IPS-18c (cell line): ENCODE measurements at regions not wholly inside any gene's neighbourhood (a gene's known extent, or its start where the extent isn't known, plus 50 kb on each side); places are given as distances from the start of the nearest gene placed in this dataset.

Experiments
- H3K4me3 ChIP-seq: 2 replicates; pipeline ENCODE4 v1.7.0; 2013; ENCODE audit warnings: low read depth, mild to moderate bottlenecking, low read length, moderate library complexity; ENCODE audit not compliant: insufficient read depth
- H3K9me3 ChIP-seq: one replicate; pipeline ENCODE4 v1.6.1; 2013; ENCODE audit warnings: mild to moderate bottlenecking, low read length, moderate library complexity; ENCODE audit not compliant: control insufficient read depth, insufficient read depth

DNA sequence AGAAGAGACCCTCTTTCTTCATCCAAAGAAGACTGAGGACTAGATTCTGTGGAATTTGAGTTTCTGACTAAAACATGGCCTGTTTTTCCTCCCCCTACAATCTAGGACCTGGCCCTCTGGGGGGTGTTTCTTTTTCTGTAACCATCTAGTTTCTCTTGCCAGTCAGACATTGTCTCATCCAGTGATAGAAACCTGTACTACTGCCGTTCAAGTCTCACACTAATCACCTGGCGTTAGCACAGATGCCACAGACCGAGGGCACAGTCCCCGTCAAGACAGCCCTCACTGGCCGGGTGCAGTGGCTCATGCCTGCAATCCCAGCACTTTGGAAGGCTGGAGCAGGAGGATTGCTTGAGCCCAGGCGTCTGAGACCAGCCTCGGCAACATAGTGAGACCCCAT lies 126.9 kb upstream of the NDUFV2 start:
- no peaks in the 10 kb centered on the region for H3K9me3 ChIP-seq

DNA sequence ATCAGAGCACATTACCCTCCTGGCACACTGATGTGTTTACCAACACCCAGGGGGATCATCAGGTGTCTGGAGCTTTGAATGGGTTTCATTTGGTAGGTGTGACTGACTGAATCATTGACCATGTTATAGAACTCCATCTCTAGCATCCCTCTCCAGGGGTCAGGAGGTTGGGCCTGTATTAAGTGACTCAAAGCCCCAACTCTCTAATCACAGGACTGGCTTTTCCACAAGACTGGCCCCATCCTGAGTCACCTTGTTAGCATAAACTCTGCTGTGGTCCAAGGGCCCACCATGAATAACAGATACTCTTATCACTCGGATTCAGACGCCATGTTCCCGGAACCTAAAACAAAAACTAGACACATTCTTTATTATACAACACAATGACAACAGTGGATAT lies 125.9 kb upstream of the NDUFV2 start:
- Histone ChIP-seq H3K4me3 (no peak overlapping the region), H3K9me3 (no peaks in the 10 kb centered on the region)

More for the DNA sequence above, 126.9 kb upstream of the NDUFV2 start:
- H3K4me3 ChIP-seq = no peak overlapping the region

DNA sequence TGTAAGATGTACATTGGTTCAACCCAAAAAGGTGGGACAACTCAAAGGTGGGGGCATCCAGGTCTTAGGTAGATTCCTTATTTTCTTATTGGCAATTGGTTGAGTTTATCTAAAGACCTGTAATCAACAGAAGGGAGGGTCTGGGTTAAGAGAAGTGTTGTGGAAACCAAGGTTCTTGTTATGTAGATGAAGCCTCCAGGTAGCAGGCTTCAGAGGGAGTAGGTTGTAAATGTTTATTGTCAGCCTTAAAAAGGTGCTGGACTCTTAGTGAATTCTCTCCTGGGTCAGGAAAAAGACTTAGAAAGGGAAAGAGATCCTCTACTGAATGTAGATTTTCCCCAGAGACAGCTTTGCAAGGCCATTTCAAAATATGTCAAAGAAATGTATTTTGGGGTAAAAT lies 125.3 kb upstream of the NDUFV2 start:
- Histone ChIP-seq H3K4me3 (no peak overlapping the region), H3K9me3 (no peaks in the 10 kb centered on the region)

DNA sequence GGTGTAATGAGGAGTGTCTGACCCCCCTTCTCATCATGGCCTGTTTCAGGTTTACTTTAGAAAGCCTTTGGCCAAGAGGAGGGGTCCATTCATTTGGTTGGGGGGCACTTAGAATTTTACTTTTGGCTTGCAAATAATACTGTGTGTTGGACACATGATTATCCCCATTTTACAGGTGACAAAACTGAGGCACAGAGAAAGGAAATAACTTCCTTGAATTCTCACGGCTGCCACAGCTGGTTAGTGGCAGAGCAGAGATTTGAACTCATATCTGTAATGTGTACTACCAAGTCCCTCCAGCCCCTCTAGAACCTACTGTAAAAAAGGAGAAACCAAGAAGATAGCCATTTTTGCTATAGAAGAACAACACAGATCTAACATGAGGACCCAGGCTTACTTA lies 124.8 kb upstream of the NDUFV2 start:
- Histone ChIP-seq H3K4me3 (no peak overlapping the region), H3K9me3 (no peaks in the 10 kb centered on the region)

DNA sequence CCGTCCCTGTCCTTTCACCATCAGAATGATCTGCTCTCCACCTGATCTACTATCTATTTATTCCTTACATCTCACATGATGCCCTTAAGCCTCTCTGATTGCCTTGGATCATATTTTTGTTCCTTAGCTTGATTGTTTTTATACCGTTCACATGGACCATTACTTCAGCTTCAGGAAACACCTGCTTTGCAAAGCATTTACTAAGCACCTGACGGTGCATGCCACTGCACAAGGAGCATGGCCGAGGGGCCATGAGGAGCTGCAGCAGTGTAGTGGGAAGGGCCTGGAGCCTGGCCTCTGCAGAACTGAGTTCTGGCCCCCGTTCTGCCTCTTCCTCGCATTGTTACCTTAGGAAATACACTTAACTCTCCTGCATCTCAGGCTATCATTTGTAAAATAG lies 124.1 kb upstream of the NDUFV2 start:
- Histone ChIP-seq H3K4me3 (no peak overlapping the region), H3K9me3 (no peaks in the 10 kb centered on the region)

DNA sequence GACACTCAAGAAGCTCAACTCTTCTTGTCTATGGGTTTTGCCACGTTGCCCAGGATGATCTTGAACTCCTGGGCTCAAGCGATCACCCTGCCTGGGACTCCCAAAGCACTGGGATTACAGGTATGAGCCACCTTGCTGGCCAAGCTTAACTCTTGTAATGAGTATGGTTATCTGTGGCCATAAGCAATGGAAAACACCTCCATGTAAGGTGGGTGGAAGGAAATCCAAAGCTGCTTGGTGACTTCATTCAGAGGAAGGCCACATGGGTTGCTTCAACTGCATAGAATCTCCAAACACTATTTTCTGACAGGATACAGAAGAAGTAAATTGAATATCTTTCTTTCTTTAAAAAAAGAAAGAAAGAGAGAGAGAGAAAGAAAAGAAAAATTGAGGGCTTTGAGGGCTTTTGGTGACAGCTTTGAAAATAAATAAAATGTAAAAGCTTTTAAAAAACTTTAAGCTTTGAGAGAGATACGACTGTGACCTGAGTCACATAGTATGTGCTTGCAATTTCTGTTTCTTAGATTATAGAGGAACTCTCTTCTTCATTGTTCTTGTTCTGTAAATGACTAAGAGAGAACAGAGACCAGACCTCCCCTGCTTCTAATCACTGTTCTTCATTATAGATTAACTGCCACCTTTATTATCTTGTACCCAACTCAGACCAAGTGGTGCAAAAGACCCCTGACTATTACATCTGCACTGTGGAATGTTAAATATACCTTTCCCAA lies 123.1 kb upstream of the NDUFV2 start:
- H3K9me3 ChIP-seq = no peaks in the 10 kb centered on the region
- no peak overlapping the region for H3K4me3 ChIP-seq

DNA sequence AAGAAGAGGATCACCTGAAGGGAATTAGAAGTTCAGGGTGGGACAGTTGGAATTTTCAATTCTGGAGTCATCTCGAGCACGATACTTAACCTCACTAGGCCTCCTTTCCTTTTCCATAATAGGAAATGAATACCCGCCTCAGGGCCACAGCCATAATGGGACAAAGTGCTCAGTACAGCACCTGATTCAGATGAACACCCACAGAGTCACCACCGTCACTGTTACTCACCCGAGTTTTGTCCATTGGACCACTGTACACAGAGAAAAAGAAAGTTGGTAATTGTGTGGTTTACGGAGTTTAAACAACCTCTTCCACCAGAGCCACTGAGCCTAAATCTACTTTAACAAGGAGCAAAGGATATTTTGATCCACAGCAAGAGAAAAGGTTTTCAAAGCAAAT lies 122.0 kb upstream of the NDUFV2 start:
- no peak overlapping the region for H3K4me3 ChIP-seq
- H3K9me3 ChIP-seq = no peaks in the 10 kb centered on the region

DNA sequence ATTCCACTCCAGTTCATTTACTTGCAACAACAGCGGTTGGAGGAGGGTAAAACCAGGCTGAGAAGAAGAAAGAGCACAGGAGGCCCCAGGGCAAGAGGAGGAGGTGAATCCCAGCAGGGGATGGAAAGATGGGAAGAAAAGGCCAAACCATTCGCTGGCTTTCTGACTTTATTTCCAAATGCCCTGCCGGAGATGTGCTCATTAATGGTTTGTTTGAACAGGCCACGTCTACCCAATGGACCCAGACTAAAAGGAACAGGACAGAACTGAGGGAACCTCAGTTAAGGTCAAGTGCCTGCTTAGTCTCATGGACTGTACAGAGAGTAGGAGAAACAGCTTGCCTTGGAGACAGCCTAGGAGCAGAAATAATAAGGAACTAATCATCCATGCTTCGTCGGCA lies 121.6 kb upstream of the NDUFV2 start:
- H3K4me3 ChIP-seq = no peak overlapping the region
- H3K9me3 ChIP-seq = no peaks in the 10 kb centered on the region

DNA sequence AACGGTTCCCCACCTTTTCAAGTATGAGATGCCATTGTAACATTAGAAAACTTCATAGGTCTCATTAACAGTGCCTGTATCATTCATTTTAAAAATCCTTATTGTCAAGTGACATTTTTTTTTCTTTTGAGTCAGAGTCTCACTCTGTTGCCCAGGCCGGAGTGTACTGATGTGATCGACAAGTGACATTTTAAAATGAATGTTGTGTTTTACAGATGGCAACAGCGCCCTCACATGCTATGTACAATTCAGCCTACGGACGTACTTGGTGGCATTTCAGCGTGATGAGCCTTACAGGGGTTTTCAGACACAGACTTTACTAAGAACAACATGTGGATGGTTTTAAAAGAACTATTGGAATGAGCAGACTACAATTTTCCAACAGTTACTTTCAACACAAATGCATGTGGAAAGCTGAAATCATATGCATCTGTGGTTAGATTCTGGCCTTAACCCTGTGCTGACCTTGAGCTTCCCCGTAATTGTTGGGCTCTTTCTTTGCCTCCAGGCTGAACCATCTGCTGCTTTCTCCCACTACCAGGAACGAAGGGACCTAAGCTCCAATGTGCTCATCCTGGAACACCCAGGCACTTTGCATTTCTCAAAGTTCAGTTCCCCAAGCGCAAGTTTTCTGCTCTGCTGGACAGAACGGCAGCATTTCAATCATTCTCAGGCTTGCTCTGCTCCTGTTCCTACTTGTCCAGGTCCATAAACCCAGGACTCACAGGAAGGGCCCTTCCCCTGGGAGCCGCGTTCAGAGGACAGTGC lies 119.9 kb upstream of the NDUFV2 start:
- Histone ChIP-seq H3K4me3 (no peak overlapping the region), H3K9me3 (no peaks in the 10 kb centered on the region)

DNA sequence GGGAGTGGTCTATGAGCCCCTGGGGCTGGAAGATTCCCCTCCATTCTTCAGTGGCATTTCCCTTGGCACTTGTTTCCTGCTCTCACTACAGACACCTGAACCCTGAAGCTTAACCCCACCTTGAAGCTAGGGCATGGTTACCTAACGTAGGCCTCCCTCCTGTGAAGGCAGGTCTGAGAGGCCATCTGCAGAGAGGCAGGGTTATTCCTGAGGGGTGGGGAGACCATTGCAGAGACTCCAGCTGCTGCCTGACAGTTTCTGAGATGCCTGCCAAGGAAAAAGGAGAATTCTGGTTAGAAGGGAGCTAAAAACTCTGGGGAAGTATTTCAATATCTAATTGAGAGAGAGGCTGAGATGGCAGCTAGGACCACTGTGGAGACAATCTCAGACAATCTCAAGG lies 119.3 kb upstream of the NDUFV2 start:
- Histone ChIP-seq H3K4me3 (no peak overlapping the region), H3K9me3 (no peaks in the 10 kb centered on the region)

DNA sequence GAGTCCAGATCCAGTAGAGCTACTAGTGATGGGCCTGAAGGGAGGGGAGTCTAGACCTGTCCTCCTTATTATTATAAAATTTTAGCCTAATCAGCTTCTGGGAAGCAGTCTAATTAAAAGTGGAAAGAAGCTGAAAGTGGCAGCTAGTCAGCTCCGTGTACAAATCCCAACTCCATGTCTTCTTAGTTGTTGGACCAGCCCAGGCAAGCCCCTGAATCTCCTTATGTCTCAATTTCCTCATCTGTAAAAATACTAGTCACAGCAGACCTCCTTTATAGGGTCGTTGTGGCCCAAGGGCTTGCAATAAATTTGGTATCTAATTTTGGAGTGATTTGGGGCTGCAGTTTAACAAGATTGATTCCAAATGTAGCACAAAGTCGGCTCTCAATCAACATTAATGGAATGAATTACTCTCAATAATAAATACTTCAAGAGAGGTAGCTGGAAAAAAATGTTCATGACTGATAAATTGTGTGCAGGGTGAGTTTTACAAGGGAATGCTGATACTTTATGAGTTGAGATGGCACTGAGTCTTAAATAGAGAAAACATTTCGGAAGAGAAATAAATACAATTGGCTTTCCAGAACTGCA lies 118.3 kb upstream of the NDUFV2 start:
- no peak overlapping the region for H3K4me3 ChIP-seq
- H3K9me3 ChIP-seq = no peaks in the 10 kb centered on the region

DNA sequence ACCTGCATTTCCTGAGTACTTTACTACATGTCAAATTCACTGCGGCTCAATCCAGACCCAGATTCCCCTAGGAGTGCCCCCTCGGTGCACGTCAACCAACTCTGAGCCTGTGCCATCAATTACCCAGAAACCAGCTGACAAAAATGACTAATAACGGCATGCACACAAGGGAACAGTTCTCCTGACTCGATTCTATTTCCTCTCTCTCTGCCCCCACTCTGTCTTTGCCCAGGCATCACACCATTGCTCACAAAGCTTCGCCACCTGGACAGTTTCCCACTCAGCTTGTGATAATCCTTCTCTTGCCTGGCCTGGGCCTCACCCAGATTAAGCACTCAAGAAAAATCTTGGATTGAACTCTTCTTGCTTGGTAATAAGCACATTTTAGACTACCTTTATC lies 115.3 kb upstream of the NDUFV2 start:
- no peak overlapping the region for H3K4me3 ChIP-seq
- no peaks in the 10 kb centered on the region for H3K9me3 ChIP-seq

DNA sequence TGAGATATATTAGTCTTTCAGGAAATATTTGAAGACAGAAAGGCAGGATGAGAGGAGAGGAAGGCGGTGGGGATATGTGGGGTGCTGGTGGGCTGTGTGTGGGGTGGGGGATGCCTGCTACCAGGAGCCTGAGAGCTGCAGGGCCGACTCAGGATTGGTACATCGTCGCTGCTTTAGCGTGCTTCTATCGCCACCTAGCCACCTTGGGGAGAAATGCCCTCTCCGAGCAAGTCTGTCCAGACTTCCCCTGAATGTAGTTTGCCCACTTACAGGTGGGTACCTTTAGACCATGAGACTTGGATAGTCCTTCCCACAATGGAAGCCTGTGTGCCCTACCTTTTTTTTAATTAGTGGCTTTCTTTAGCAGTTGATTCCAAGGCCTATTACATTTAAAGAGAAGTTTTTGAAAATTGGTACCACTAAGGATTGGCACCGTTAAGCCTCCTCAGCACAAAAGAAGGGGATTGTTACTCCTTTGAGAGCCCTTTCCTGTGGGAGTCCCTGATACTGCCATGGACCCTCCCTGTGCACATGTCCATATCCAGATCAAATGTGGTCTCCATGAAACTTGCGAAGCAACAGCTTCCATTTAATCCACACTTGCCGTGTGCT lies 114.1 kb upstream of the NDUFV2 start:
- Histone ChIP-seq H3K4me3 (no peak overlapping the region), H3K9me3 (no peaks in the 10 kb centered on the region)

DNA sequence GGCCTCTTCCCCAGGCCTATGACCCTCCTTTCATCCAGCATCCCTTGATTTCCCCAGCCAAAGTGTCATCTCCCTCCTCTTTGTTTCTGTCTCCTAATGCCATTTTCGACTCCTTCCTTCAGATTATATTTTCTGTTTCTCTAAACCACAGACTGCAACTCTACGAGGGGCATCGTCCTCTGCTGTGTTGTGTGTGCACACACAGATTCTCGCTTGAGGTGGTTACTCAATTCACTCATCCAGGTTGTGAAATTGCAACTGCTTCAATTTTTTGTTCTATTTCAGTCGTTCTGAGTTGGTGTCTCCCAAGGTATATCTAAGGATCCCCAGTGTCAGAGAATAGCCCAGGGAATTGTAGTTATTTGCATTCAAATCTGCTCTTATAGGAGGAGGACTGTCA lies 113.5 kb upstream of the NDUFV2 start:
- Histone ChIP-seq H3K9me3 (no peaks in the 10 kb centered on the region), H3K4me3 (no peak overlapping the region)

DNA sequence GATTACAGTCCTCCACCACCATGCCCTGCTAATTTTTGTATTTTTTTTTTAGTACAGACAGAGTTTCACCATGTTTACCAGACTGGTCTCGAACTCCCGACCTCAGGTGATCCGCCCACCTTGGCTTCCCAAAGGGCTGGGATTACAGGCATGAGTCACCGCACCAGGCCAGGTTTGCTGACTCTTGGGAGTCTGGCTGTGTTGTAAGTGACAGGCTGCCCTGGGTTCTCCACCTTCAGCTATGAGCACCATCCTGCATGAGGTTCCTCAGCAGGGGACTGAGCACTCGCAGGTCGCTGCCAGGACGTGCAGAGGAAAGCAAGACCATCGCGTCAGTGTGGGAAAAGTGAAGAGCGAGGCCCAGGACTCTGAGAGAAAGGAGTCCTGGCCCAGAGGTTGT lies 112.6 kb upstream of the NDUFV2 start:
- Histone ChIP-seq H3K9me3 (no peaks in the 10 kb centered on the region), H3K4me3 (no peak overlapping the region)

DNA sequence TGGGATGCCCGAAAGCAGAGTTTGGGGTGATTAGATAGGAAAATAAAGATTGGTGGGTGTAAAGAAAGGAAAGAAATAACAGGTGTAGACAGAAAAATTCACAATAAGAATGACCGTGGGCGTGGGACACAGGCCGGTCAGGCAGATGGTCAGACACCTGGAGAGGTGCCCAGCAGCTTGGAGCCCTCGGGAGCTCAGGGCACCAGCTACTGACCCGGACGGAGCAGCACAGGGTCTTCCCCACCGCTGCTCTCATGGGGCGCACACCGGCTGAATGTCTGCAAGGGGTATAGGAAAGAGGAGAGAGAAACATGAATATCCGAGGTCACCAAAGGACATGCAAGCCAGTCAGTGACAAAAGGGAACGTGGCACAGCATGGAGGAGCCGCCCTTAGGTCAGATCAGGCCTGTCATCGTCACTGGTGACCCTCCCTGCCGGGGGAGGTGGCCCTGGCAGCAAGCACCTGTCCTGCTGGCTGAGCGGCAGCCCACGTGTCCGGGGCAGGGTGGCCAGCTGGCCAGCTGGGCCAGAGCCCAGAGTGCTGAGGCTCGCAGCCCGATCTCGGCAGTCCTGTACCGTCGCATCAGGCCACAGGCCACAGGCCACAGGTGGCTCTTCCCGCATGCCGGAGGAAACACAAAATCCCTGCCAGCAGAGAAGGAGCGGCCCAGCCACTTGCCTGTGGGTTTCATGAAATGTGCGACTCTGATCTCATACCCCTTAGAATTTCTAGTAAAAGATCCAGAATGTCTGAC lies 112.0 kb upstream of the NDUFV2 start:
- no peaks in the 10 kb centered on the region for H3K9me3 ChIP-seq

DNA sequence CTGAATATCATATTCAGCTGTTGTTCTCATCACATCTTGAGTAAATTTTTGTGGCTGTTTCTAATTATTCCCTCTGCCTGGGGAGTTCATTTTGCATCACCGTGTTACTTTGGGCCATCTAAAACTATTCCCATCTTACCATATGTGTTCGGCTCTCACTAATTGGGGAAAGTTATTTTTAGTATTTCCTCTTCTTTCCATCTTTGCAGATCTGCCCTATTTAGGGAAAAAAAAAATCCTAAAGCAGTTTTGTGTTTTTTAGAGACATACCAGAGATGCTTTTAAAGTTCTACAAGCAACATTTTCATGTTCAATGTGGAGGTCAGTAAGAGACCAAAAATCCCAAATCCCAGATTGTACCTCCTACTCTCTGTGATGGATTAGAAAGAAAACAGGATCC lies 111.3 kb upstream of the NDUFV2 start:
- H3K9me3 ChIP-seq = no peaks in the 10 kb centered on the region
- no peak overlapping the region for H3K4me3 ChIP-seq

More for the DNA sequence above, 112.0 kb upstream of the NDUFV2 start:
- H3K4me3 ChIP-seq = no peak overlapping the region
